ENCODE measurements at regions not wholly inside any gene's neighbourhood (a gene's known extent, or its start where the extent isn't known, plus 50 kb on each side); places are given as distances from the start of the nearest gene placed in this dataset.

GRCh38 chr6:147000545-147001488, 203.4 kb upstream of the STXBP5 start:
- intact Hi-C loops (cut with DNase I): no loop called here
- TF ChIP-seq, protein P1, sequence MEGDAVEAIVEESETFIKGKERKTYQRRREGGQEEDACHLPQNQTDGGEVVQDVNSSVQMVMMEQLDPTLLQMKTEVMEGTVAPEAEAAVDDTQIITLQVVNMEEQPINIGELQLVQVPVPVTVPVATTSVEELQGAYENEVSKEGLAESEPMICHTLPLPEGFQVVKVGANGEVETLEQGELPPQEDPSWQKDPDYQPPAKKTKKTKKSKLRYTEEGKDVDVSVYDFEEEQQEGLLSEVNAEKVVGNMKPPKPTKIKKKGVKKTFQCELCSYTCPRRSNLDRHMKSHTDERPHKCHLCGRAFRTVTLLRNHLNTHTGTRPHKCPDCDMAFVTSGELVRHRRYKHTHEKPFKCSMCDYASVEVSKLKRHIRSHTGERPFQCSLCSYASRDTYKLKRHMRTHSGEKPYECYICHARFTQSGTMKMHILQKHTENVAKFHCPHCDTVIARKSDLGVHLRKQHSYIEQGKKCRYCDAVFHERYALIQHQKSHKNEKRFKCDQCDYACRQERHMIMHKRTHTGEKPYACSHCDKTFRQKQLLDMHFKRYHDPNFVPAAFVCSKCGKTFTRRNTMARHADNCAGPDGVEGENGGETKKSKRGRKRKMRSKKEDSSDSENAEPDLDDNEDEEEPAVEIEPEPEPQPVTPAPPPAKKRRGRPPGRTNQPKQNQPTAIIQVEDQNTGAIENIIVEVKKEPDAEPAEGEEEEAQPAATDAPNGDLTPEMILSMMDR (IDR thresholded peaks at IDR 0.05; ENCODE audit: borderline replicate concordance, extremely low read depth, insufficient read depth): no peak

DNA sequence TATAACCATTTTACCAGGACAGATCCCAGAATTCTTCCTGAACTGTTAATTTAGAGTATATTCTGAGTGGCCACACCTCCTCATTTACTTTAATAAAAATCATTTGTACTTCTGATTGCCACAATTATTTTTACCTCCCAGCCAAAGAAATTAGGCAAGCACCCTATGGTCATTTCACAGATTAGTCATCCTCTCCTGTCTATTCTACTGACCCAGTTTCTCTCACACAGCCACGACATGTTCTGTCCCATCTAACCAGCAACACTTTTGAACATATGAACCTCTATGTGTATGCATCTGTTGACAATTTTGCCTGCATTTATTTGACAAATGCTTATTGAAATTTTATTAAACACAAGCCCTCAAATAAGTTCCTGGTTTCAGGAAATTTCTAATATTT, 202.6 kb upstream of the STXBP5 start:
- no peak for FAIRE-seq

More at GRCh38 chr6:147000545-147001488, 203.4 kb upstream of the STXBP5 start:
- no peaks in the 10 kb centered on the region for H3K36me3 ChIP-seq (ENCODE audit: control insufficient read depth in 2 of 3, insufficient read depth in 3 of 3, low read length in 3 of 3)
- H3K9ac ChIP-seq (ENCODE audit: low read length in 3 of 3): no peak overlapping the region
- no peak for FAIRE-seq
- no peaks in the 10 kb centered on the region for H3K4me1 ChIP-seq (ENCODE audit: control insufficient read depth in 2 of 3, insufficient read depth in 2 of 3, low read depth in 1 of 3, low read length in 3 of 3)
- H3K9me3 ChIP-seq (ENCODE audit: control insufficient read depth in 2 of 3, insufficient read depth in 1 of 3, low read length in 3 of 3): no peaks in the 10 kb centered on the region
- no peak overlapping the region for H3K27ac ChIP-seq (ENCODE audit: low read depth in 2 of 2, low read length in 2 of 2)
- H3K4me3 ChIP-seq (ENCODE audit: low read length in 3 of 3): no peak overlapping the region
- no peaks in the 10 kb centered on the region for H3K27me3 ChIP-seq (ENCODE audit: control insufficient read depth, insufficient read depth, low read length)
- no peak for DNase-seq

GRCh38 chr6:147003186-147003585, 201.0 kb upstream of the STXBP5 start:
- no peaks in the 10 kb centered on the region for H3K4me1 ChIP-seq (ENCODE audit: control insufficient read depth in 2 of 3, insufficient read depth in 2 of 3, low read depth in 1 of 3, low read length in 3 of 3)
- no peak overlapping the region for H3K9ac ChIP-seq (ENCODE audit: low read length in 3 of 3)
- H3K27ac ChIP-seq (ENCODE audit: low read depth in 2 of 2, low read length in 2 of 2): no peak overlapping the region
- DNase-seq (no peak), FAIRE-seq (no peak)
- H3K4me3 ChIP-seq (ENCODE audit: low read length in 3 of 3): no peak overlapping the region
- intact Hi-C loops (cut with DNase I): no loop called here
- H3K36me3 ChIP-seq (ENCODE audit: control insufficient read depth in 2 of 3, insufficient read depth in 3 of 3, low read length in 3 of 3): no peaks in the 10 kb centered on the region
- TF ChIP-seq, protein P1 (IDR thresholded peaks at IDR 0.05; ENCODE audit: borderline replicate concordance, extremely low read depth, insufficient read depth): no peak
- H3K9me3 ChIP-seq (ENCODE audit: control insufficient read depth in 2 of 3, insufficient read depth in 1 of 3, low read length in 3 of 3): no peaks in the 10 kb centered on the region
- no peaks in the 10 kb centered on the region for H3K27me3 ChIP-seq (ENCODE audit: control insufficient read depth, insufficient read depth, low read length)

More for the DNA sequence above, 202.6 kb upstream of the STXBP5 start:
- TF ChIP-seq, protein P1 (IDR thresholded peaks at IDR 0.05; ENCODE audit: borderline replicate concordance, extremely low read depth, insufficient read depth): no peak
- Histone ChIP-seq H3K27me3 (ENCODE audit: control insufficient read depth, insufficient read depth, low read length) (no peaks in the 10 kb centered on the region), H3K36me3 (ENCODE audit: control insufficient read depth in 2 of 3, insufficient read depth in 3 of 3, low read length in 3 of 3) (no peaks in the 10 kb centered on the region), H3K9me3 (ENCODE audit: control insufficient read depth in 2 of 3, insufficient read depth in 1 of 3, low read length in 3 of 3) (no peaks in the 10 kb centered on the region), H3K27ac (ENCODE audit: low read depth in 2 of 2, low read length in 2 of 2) (no peak overlapping the region), H3K4me1 (ENCODE audit: control insufficient read depth in 2 of 3, insufficient read depth in 2 of 3, low read depth in 1 of 3, low read length in 3 of 3) (no peaks in the 10 kb centered on the region), H3K4me3 (ENCODE audit: low read length in 3 of 3) (no peak overlapping the region), H3K9ac (ENCODE audit: low read length in 3 of 3) (no peak overlapping the region)
- intact Hi-C loops (cut with DNase I): no loop called here
- no peak for DNase-seq
